ENCODE measurements at regions not wholly inside any gene's neighbourhood (a gene's known extent, or its start where the extent isn't known, plus 50 kb on each side); places are given as distances from the start of the nearest gene placed in this dataset.

DNA sequence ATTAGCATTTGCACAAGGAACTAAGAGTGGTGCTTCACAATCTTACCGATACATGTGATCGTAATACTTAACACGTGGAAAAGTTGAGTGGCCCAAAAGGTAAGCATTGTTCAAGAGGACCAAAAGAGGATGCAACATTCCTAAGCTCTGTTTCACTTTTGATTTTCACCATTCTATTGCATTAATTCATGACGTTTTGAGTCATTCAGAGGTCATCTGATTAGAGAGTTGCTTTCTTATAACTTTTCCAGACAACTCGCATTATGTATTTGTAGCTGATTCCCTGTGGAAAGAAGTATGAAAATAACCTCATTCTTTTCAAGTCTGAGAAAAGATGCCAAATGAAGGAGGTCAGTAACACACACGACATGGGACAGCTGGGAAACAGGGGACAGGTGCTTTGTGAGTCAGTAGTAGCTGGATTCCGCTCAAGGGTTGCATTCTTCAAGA, 344.4 kb downstream of the RND3 start:
- Histone ChIP-seq H3K9ac (ENCODE audit: control insufficient read depth, extremely low read depth, insufficient read depth, low read length) (peak overlapping the region; percentile 63), H4K20me1 (ENCODE audit: control insufficient read depth, extremely low read depth, insufficient read depth, low read length) (no peaks in the 10 kb centered on the region), H3K4me3 (ENCODE audit: control insufficient read depth in 2 of 3, extremely low read depth in 1 of 3, insufficient read depth in 2 of 3, low read depth in 1 of 3, low read length in 3 of 3) (peak overlapping the region in 1 of 3 experiments; percentile 38), H3K36me3 (ENCODE audit: control insufficient read depth in 2 of 2, extremely low read depth in 1 of 2, insufficient read depth in 2 of 2, low read length in 2 of 2) (no peaks in the 10 kb centered on the region), H3K27ac (ENCODE audit: control insufficient read depth, insufficient read depth, low read length) (peak overlapping the region; percentile 98), H3K27me3 (ENCODE audit: control insufficient read depth, extremely low read depth, insufficient read depth, low read length) (no peaks in the 10 kb centered on the region), H3K4me2 (ENCODE audit: control insufficient read depth, extremely low read depth, insufficient read depth, low read depth, low read length) (peak overlapping the region; percentile 63), H3K4me1 (ENCODE audit: control insufficient read depth, extremely low read depth, insufficient read depth, low read length) (peaks cover 38% of the 10 kb centered on the region), H3K9me1 (ENCODE audit: control insufficient read depth, extremely low read depth, insufficient read depth, low read length) (no peaks in the 10 kb centered on the region), H2AFZ (ENCODE audit: control insufficient read depth, low read length) (no peak overlapping the region), H3K79me2 (ENCODE audit: control insufficient read depth, insufficient read depth, low read length) (no peaks in the 10 kb centered on the region), H3K9me3 (ENCODE audit: control insufficient read depth, low read depth, low read length) (peaks cover 9% of the 10 kb centered on the region)
- DNase-seq (ENCODE audit: low read depth, low spot score): peak; percentile 55
- TF ChIP-seq, protein P1, sequence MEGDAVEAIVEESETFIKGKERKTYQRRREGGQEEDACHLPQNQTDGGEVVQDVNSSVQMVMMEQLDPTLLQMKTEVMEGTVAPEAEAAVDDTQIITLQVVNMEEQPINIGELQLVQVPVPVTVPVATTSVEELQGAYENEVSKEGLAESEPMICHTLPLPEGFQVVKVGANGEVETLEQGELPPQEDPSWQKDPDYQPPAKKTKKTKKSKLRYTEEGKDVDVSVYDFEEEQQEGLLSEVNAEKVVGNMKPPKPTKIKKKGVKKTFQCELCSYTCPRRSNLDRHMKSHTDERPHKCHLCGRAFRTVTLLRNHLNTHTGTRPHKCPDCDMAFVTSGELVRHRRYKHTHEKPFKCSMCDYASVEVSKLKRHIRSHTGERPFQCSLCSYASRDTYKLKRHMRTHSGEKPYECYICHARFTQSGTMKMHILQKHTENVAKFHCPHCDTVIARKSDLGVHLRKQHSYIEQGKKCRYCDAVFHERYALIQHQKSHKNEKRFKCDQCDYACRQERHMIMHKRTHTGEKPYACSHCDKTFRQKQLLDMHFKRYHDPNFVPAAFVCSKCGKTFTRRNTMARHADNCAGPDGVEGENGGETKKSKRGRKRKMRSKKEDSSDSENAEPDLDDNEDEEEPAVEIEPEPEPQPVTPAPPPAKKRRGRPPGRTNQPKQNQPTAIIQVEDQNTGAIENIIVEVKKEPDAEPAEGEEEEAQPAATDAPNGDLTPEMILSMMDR (optimal IDR thresholded peaks at IDR 0.05 in 1 of 3, IDR thresholded peaks at IDR 0.05 in 1 of 3, conservative IDR thresholded peaks at IDR 0.05 in 1 of 3; ENCODE audit: extremely low read depth in 1 of 3, insufficient read depth in 2 of 3, low read length in 3 of 3): no peak
- dilution Hi-C loops (cut with MboI; ENCODE audit: extremely low pct_ligation_motif_present, low sequenced_read_pairs): no loop called here
- FAIRE-seq: peak; percentile 86

DNA sequence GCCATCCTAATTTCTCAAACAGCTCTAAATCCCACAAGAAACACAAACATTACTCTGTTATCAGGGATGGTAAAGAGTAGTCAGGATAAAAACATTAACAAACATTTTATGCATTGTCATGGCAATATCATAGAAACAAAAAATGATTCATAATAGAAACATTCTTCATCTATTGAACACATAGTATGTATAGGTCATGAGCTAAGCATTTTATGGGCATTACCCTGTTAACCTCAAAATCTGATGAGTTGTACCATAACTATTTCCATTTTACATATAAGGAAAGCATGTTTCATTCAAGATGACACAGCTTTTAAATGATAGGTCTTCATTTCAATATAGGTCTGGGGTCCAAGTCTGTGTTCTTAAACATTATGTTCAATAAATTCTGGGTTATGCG, 344.9 kb downstream of the RND3 start:
- dilution Hi-C loops (cut with MboI; ENCODE audit: extremely low pct_ligation_motif_present, low sequenced_read_pairs): no loop called here

More for the DNA sequence above, 344.9 kb downstream of the RND3 start:
- no peaks in the 10 kb centered on the region for H3K9me1 ChIP-seq (ENCODE audit: control insufficient read depth, extremely low read depth, insufficient read depth, low read length)
- H3K79me2 ChIP-seq (ENCODE audit: control insufficient read depth, insufficient read depth, low read length): no peaks in the 10 kb centered on the region
- DNase-seq (ENCODE audit: low read depth, low spot score) (peak; percentile 68), FAIRE-seq (peak; percentile 66)
- H3K36me3 ChIP-seq (ENCODE audit: control insufficient read depth in 2 of 2, extremely low read depth in 1 of 2, insufficient read depth in 2 of 2, low read length in 2 of 2): no peaks in the 10 kb centered on the region
- no peaks in the 10 kb centered on the region for H4K20me1 ChIP-seq (ENCODE audit: control insufficient read depth, extremely low read depth, insufficient read depth, low read length)
- H3K9me3 ChIP-seq (ENCODE audit: control insufficient read depth, low read depth, low read length): peaks cover 9% of the 10 kb centered on the region
- H3K4me1 ChIP-seq (ENCODE audit: control insufficient read depth, extremely low read depth, insufficient read depth, low read length): peaks cover 44% of the 10 kb centered on the region
- H2AFZ ChIP-seq (ENCODE audit: control insufficient read depth, low read length): no peak overlapping the region
- peak overlapping the region; percentile 68 for H3K4me2 ChIP-seq (ENCODE audit: control insufficient read depth, extremely low read depth, insufficient read depth, low read depth, low read length)
- TF ChIP-seq, protein P1 (optimal IDR thresholded peaks at IDR 0.05 in 1 of 3, IDR thresholded peaks at IDR 0.05 in 1 of 3, conservative IDR thresholded peaks at IDR 0.05 in 1 of 3; ENCODE audit: extremely low read depth in 1 of 3, insufficient read depth in 2 of 3, low read length in 3 of 3): no peak
- TF ChIP-seq EZH2 (IDR thresholded peaks at IDR 0.05; ENCODE audit: low read length): no peak
- H3K27me3 ChIP-seq (ENCODE audit: control insufficient read depth, extremely low read depth, insufficient read depth, low read length): no peaks in the 10 kb centered on the region
- H3K4me3 ChIP-seq (ENCODE audit: control insufficient read depth in 2 of 3, extremely low read depth in 1 of 3, insufficient read depth in 2 of 3, low read depth in 1 of 3, low read length in 3 of 3): peak overlapping the region in 1 of 3 experiments; percentile 38
- peak overlapping the region; percentile 63 for H3K9ac ChIP-seq (ENCODE audit: control insufficient read depth, extremely low read depth, insufficient read depth, low read length)
- H3K27ac ChIP-seq (ENCODE audit: control insufficient read depth, insufficient read depth, low read length): peak overlapping the region; percentile 98

Data from keratinocyte (primary cell).